GM21367 (cell line): ENCODE measurements at regions not wholly inside any gene's neighbourhood (a gene's known extent, or its start where the extent isn't known, plus 50 kb on each side); places are given as distances from the start of the nearest gene placed in this dataset.

Source experiments
- ATAC-seq: cut with Tn5 transposase; IDR thresholded peaks from one replicate; pipeline ENCODE4 v1.9.1; 2021; ENCODE audit not compliant: unreplicated experiment

- no peak for ATAC-seq
Measured at GRCh38 chr2:18427762-18428161, 132.7 kb downstream of the RDH14 start.

DNA sequence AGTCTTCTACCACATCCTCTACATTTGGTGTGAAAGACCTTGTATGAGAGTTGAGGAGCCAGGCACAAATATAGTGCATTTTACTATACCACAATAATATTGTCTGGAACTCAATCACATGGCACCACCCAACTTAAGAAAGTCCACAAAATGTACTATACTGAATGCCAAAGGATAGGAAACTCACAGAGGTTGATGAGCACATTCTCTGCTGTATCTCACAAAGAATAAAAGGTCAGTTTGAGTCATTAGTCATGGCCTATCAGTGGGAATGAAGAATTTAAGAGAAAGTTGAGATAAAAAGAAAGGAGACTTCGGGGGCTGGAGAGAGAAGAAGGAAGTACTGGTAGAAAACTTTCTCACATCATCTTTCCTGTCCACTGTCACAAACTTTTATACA lies 134.3 kb downstream of the RDH14 start:
- ATAC-seq = no peak

DNA sequence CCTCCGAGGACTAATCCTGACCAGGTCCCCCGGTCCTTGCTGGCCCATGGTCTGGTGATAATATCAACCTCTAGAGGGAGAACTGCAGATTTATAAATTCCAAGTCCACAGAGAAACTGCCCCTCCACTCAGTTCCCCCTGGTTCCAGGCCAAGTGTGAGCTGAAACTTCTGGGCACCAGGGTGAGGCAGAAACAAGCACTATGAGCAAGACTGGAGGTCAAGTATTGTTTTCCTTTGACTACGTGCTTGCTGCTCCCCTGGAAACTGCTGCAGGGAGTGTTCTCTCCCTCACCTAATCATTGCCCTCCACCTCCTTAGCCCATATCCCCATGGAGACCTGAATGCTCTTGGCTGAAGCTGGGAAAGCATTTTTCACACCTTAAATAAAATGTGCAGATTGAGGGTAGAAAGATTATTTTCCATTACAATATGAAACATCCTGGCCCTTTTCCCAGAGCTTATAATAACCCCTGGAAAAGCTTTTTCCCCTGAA lies 135.2 kb downstream of the RDH14 start:
- no peak for ATAC-seq

- ATAC-seq = no peak
Measured at GRCh38 chr2:18423636-18424035, 136.8 kb downstream of the RDH14 start.

- no peak for ATAC-seq
Measured at GRCh38 chr2:18422432-18423165, 137.9 kb downstream of the RDH14 start.

GRCh38 chr2:18413676-18414396 lies 146.6 kb downstream of the RDH14 start:
- ATAC-seq = no peak

DNA sequence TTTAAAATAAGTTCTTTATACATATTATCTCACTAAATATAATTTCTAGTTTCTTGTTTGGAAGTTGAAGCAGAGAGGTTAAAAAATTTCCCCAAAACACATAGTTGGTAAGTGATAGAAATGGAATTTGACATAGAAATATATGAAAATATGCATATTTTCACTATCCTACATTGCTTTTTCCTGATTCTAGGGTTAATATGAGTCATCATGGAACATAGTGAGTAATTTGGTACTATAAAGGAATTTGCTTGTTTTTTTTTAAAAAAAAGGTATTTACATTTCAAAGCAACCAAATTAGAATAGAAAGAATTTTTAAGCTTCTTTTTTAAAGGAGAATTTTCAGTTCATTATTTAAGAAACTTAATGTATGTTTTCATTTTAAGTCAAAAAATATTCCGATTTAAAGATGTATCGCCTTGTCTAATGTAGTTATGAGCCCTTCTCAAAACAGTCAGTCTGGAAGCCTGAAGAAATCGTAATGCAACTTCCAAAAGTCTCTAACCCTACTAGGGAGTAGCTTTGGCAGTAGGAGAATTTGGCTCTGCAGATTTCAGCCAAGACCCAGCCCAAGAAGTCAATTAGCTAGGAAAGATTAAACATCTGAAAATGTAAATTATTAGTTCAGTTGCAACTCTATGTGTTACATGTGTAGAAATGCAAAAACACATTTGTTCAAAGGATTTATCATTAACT lies 147.3 kb downstream of the RDH14 start:
- ATAC-seq = no peak

- ATAC-seq = no peak
Measured at GRCh38 chr2:18411626-18412025, 148.8 kb downstream of the RDH14 start.

GRCh38 chr2:18410543-18410942 lies 149.9 kb downstream of the RDH14 start:
- no peak for ATAC-seq

GRCh38 chr2:18408638-18409037 lies 151.8 kb downstream of the RDH14 start:
- ATAC-seq = no peak

GRCh38 chr2:18406219-18406618 lies 154.2 kb downstream of the RDH14 start:
- no peak for ATAC-seq

DNA sequence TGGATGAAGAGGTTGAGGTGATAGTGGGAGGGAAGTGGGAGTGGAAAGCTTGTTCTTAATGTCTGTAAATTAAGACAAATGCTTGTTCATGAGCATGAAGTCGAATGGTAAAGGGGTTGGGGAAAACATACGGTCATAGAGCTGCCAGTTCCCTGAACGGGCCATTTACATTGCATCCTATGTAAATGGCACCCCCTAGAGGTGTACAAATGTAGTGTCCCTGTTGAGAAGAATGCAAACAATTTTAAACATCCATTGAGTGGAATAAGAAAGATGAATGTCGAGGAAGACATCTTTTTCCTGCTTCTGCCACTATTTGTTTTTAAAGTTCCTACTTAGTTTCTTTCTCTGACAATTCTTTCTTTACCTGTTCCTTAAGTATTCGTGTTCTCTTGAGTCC lies 155.7 kb downstream of the RDH14 start:
- no peak for ATAC-seq

GRCh38 chr2:18403921-18404522 lies 156.4 kb downstream of the RDH14 start:
- ATAC-seq = no peak

DNA sequence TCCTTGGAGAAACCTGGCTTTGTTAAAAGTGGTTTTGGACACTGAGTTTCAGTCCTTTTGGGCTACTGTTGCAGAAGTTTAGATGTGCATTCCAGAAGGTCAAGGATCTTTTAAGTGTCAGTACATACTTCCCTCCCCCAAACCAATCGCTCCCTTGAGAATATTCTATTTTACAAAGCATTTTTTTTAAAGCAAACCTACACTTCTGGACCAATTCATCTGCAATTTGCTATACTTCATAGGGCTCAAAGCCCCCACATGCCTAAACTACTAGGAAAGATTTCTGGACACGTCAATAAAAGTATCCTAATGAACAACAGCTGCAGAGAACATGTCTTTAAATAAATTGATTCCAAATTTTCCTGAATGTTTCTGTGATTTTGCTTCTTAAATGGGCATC lies 157.6 kb downstream of the RDH14 start:
- ATAC-seq = no peak

DNA sequence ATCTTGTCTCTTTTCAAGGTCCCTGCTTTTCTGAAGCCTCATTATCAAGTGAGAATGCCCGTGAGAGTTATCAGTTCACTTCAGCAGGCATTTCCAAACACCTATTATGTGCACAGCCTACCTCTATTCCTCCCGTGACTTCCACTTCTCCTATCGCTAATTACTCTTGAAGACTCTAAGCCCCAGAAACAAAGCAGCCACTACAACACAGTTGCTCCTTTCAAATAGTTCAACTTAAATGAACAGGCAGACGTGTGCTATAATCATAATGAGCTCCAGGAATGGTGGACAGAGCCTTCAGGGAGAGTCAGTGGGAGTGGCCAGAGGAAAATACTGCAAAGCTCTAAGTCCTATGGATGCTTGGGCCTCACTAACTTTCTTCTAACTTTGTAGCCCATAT lies 159.0 kb downstream of the RDH14 start:
- no peak for ATAC-seq

DNA sequence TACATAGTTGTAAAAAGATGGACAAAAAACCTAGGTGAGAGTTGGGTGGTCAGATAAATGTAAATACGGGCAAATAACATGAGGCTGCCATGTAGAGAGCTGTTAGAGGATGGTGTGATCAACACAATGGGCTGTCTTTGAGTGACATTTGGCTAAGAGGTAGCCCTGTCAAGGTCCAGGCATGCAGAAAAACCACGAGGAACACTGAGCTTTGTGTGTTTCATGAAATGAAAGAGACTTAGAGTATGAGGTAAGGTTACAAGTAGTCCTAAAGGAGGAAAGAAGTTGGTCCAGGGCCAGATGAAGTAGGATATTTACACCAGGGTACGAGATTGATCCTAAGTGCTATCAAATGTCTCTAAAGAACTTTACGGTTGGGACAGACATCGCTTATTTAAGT lies 160.9 kb downstream of the RDH14 start:
- no peak for ATAC-seq

- no peak for ATAC-seq
Measured at GRCh38 chr2:18398833-18399232, 161.6 kb downstream of the RDH14 start.

DNA sequence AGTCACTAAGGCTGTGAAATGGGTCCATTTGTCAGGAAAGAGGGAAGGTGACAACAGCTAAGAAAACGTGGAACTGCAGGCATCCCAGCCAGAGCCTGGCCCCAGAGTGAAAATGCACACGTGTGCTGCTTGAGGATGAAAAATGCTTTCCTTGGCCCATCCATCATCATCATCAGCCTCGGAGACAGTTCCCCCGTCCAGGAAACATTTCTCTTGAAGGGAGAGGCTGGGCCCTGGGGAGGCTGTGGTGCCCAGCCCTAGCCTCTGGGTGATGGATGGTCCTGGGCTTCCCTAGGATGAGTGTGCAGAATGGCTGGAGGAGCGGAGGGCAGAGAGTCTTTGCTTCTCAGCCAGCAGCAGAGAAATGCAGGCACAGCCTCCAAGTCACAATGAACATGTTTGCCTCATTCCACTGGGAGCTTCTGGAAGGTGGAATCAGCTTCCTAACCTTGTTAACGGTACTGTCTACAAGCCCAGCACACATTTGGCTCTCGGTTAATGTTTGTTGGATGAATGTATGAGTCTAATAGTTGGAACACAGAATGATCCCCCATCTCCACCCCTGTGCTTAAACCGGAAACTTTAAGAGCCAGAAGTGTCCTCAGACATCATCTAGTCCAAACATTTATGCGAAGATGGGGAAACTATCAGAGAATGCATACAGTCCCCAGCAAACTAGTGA lies 164.0 kb downstream of the RDH14 start:
- ATAC-seq = no peak

GRCh38 chr2:18395555-18395954 lies 164.9 kb downstream of the RDH14 start:
- ATAC-seq = no peak

- peak; percentile 95 for ATAC-seq
Measured at GRCh38 chr2:18387441-18388206, 172.8 kb downstream of the RDH14 start.
